WERI-Rb-1 (cell line): ENCODE measurements at regions not wholly inside any gene's neighbourhood (a gene's known extent, or its start where the extent isn't known, plus 50 kb on each side); places are given as distances from the start of the nearest gene placed in this dataset.
A peak's percentile ranks its signal among the peaks of the same experiment; 100 is the strongest.

Experiments
- DNase-seq: peaks from one replicate; pipeline ENCODE4 v3.0.0-alpha.2; 2020
- H3K27ac ChIP-seq: fragments of 250-450 bp; sonication (Bioruptor Pico); 2 replicates; pipeline ENCODE4 v1.5.1; 2020; ENCODE audit warnings: mild to moderate bottlenecking, moderate library complexity
- H3K27me3 ChIP-seq: fragments of 250-450 bp; sonication (Bioruptor Pico); 2 replicates; pipeline ENCODE4 v1.5.1; 2021; ENCODE audit warnings: mild to moderate bottlenecking, low read depth, moderate library complexity; ENCODE audit not compliant: insufficient read depth, severe bottlenecking
- H3K36me3 ChIP-seq: fragments of 250-450 bp; sonication (Bioruptor Pico); 2 replicates; pipeline ENCODE4 v1.5.1; 2020; ENCODE audit warnings: mild to moderate bottlenecking, moderate library complexity
- H3K4me3 ChIP-seq: 2 replicates; pipeline ENCODE4 v1.5.1; 2011; ENCODE audit warnings: low read depth, mild to moderate bottlenecking, control low read depth, low read length
- H3K9me3 ChIP-seq: fragments of 250-450 bp; sonication (Bioruptor Pico); 2 replicates; pipeline ENCODE4 v1.5.1; 2021; ENCODE audit warnings: mild to moderate bottlenecking, moderate library complexity; ENCODE audit not compliant: severe bottlenecking
- TF ChIP-seq, protein P1 (sequence below): IDR thresholded peaks from 2 replicates; pipeline ENCODE4 v1.5.1; 2011; ENCODE audit warnings: low read depth, mild to moderate bottlenecking, control low read depth, inconsistent platforms, low read length

DNA sequence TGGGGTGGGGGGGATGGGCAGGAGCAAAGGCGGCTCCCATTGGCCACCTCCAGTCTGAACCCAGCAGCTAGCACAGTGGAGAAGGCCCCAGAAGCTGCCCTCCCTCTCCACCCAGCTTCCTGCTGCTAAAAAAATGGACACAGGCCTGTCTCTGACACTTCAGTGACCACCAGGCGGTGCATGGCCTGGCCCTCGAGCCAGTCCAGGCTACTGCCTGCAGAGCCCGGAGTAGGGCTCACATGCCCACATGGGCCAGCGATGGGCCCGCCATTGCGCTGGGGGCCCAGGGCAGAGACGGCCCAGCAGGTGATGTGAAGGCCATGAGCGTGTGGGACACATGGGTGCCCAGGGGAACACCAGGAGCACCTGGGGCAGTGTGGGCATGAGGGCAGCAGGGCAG, 52.1 kb upstream of the NOTCH1 start:
- TF ChIP-seq, protein P1, sequence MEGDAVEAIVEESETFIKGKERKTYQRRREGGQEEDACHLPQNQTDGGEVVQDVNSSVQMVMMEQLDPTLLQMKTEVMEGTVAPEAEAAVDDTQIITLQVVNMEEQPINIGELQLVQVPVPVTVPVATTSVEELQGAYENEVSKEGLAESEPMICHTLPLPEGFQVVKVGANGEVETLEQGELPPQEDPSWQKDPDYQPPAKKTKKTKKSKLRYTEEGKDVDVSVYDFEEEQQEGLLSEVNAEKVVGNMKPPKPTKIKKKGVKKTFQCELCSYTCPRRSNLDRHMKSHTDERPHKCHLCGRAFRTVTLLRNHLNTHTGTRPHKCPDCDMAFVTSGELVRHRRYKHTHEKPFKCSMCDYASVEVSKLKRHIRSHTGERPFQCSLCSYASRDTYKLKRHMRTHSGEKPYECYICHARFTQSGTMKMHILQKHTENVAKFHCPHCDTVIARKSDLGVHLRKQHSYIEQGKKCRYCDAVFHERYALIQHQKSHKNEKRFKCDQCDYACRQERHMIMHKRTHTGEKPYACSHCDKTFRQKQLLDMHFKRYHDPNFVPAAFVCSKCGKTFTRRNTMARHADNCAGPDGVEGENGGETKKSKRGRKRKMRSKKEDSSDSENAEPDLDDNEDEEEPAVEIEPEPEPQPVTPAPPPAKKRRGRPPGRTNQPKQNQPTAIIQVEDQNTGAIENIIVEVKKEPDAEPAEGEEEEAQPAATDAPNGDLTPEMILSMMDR: 0 out of 2 replicates have a peak, but pooled peaks have one; percentile 2
- no peak for DNase-seq

DNA sequence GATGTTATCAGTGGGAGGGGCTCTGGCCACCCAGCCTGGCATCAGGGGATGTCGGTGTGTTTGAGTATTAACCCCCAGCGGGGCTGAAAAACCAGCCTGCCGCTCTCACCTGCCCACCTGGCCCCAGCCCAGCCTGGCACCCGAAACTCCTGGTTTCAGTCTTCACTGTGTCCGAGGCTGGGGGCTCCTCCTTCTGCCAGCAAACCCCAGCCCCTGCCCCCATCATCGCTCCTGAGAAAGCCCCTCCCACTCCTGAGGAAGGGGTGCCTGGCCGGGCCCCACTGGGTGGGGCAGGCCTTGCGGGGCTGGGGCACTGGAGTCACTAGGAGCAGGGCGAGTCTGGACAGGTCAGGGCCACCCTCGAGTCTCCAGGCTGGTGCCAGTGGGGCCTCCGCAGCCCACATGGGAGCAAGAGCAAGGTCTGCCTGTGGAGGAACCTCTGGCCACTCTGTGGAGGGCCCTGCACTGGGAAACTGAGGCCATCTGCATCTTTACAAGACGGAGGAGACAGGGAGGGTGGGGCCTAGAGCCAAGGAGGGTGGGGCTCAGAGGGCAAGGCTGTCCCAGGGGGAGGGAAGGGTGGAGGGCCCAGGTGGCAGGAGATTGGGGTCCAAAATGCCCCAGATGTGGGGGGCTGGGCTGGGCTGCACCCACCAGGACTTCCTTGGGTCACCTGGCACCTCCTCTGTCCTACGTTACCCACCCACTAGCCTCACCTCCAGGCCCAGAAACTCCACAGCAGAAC, 51.5 kb upstream of the NOTCH1 start:
- Histone ChIP-seq H3K27me3 (no peaks in the 10 kb centered on the region), H3K36me3 (no peaks in the 10 kb centered on the region), H3K27ac (peak overlapping the region; percentile 36; the same call in 1 of the 2 replicates), H3K4me3 (no peak overlapping the region), H3K9me3 (no peaks in the 10 kb centered on the region)
- TF ChIP-seq, protein P1: no peak
- no peak for DNase-seq

More for the DNA sequence above, 52.1 kb upstream of the NOTCH1 start:
- no peaks in the 10 kb centered on the region for H3K9me3 ChIP-seq
- no peak overlapping the region for H3K27ac ChIP-seq
- no peak overlapping the region for H3K4me3 ChIP-seq
- no peaks in the 10 kb centered on the region for H3K27me3 ChIP-seq
- H3K36me3 ChIP-seq: no peaks in the 10 kb centered on the region

DNA sequence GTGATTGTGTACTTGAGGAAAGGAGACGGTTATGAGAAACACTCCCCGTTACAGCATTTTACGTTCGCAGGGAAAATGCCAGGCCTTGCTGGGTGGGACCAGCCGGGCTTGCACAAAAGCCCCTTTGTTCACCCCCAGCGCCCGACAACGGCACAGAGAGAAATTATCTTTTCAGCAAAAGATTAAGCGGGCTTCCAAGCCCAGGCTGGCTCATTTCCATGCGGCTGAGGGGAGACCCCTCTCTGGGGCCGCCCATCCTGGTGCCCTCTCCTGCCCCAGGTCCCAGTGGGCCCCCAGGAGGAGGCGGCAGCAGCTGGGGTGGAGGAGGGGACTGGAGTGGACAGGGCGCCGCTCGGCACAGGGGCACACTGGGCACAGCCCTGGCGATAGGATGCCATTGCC, 50.8 kb upstream of the NOTCH1 start:
- H3K36me3 ChIP-seq: no peaks in the 10 kb centered on the region
- H3K9me3 ChIP-seq: no peaks in the 10 kb centered on the region
- H3K27ac ChIP-seq: no peak overlapping the region
- H3K27me3 ChIP-seq: no peaks in the 10 kb centered on the region
- H3K4me3 ChIP-seq: no peak overlapping the region
- TF ChIP-seq, protein P1: no peak
- DNase-seq: no peak

DNA sequence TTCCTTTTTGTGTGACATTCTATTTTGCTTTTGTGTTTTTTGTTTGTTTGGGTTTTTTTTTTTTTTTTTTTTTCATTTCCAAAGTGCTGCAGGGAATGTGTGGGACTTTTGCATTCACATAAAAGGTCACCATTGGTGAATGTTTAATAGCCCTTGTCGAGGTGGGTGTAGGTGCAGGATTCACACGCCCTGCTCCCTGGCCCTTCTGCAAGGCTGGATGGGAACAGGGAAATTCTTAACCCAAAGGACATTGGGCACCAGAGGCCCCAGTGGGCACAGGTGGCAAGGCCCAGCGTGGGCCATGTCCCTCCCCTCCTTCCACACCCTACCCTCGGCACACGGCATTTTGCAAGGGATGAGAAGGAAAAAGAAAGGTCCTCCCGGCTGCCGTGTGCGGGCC, 50.4 kb upstream of the NOTCH1 start:
- H3K4me3 ChIP-seq: no peak overlapping the region
- TF ChIP-seq, protein P1: no peak
- no peaks in the 10 kb centered on the region for H3K27me3 ChIP-seq
- DNase-seq: no peak
- H3K27ac ChIP-seq: no peak overlapping the region
- no peaks in the 10 kb centered on the region for H3K36me3 ChIP-seq
- H3K9me3 ChIP-seq: peaks cover 2% of the 10 kb centered on the region

DNA sequence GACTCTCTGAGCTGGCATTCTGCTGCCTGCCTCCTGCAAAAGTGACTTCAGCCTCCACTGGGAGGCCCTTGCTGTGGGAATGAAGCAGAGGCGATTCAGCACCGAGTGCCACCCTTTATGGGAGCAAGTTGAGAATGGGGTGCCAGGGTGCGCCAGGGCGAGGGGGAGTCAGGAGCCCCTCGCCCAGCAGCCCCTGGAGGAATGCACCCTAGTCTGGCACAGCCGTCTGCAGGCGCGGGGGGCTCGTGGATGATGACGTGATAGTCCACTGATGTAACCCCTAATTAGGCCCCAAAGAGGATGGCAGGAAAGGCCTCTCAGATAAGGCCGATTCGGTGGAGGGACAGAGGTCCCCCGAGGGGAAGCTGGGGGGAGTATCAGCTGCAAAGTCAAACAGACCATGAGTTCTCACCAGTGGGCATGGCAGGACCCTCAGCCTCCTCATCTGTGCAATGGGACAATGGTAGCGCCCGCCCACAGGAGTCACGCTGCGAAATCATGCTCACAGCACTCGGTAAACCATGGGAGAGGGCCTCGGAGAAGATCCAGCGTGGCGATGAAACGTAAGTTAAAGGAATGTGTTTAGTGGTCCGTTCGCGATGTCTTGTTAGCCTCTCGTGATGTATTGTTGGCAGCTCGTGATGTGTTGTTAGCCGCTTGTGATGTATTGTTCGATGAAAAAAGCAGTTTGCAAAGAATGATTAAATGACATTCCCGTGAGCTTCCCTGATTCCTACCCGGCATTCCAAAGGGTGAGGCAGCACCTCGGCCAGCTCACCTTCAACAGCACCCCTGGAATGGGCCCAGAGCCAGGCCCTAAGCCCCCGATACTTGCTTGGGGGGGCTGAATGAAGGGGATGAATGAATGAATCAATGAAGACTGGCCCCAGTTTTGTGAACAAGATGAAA, 49.7 kb upstream of the NOTCH1 start:
- no peak overlapping the region for H3K27ac ChIP-seq
- H3K27me3 ChIP-seq: no peaks in the 10 kb centered on the region
- TF ChIP-seq, protein P1: no peak

More for the DNA sequence above, 49.7 kb upstream of the NOTCH1 start:
- no peak for DNase-seq
- Histone ChIP-seq H3K9me3 (peaks cover 4% of the 10 kb centered on the region), H3K36me3 (no peaks in the 10 kb centered on the region), H3K4me3 (no peak overlapping the region)
